ENCODE measurements at regions not wholly inside any gene's neighbourhood (a gene's known extent, or its start where the extent isn't known, plus 50 kb on each side); places are given as distances from the start of the nearest gene placed in this dataset.

DNA sequence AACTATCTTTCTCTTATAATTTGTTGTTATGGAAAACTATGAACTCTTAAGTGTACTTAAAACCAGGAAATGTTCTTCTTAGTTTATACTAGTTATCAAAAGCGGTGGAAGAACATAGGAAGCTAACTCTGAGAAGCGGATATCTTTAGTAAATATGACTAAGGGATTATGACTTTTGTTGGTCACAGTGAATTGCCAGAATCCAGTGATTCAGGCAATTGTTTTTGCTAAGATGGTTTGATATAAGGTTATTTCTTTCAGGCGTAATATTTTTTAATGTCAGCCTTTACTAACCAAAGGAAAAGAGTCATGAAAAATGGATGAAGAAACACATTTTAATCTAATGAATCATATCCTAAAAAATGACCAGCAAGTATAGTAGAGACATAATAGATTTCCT, 473.5 kb downstream of the FOXG1 start:
- TF ChIP-seq TEAD4 (IDR thresholded peaks at IDR 0.05), result no peak
- TF ChIP-seq NFIC (IDR thresholded peaks at IDR 0.05), result no peak
- TF ChIP-seq YY1 (IDR thresholded peaks at IDR 0.05; ENCODE audit: low read depth), result no peak
- no peak for TF ChIP-seq EGR1 (IDR thresholded peaks at IDR 0.05)
- TF ChIP-seq FOXM1 (IDR thresholded peaks at IDR 0.05; ENCODE audit: borderline replicate concordance, low read depth), result no peak
- TF ChIP-seq ZBTB7A (IDR thresholded peaks at IDR 0.05; ENCODE audit: low read depth), result no peak
- TF ChIP-seq, protein P1, sequence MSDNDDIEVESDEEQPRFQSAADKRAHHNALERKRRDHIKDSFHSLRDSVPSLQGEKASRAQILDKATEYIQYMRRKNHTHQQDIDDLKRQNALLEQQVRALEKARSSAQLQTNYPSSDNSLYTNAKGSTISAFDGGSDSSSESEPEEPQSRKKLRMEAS (IDR thresholded peaks at IDR 0.05), result no peak
- no peak for TF ChIP-seq USF1 (IDR thresholded peaks at IDR 0.05)
- no peak for TF ChIP-seq RAD21 (IDR thresholded peaks at IDR 0.05; ENCODE audit: low read depth)
- TF ChIP-seq CEBPB (IDR thresholded peaks at IDR 0.05), result no peak
- no peak for TF ChIP-seq TAF1 (IDR thresholded peaks at IDR 0.05; ENCODE audit: low read depth)
- TF ChIP-seq, protein P2, sequence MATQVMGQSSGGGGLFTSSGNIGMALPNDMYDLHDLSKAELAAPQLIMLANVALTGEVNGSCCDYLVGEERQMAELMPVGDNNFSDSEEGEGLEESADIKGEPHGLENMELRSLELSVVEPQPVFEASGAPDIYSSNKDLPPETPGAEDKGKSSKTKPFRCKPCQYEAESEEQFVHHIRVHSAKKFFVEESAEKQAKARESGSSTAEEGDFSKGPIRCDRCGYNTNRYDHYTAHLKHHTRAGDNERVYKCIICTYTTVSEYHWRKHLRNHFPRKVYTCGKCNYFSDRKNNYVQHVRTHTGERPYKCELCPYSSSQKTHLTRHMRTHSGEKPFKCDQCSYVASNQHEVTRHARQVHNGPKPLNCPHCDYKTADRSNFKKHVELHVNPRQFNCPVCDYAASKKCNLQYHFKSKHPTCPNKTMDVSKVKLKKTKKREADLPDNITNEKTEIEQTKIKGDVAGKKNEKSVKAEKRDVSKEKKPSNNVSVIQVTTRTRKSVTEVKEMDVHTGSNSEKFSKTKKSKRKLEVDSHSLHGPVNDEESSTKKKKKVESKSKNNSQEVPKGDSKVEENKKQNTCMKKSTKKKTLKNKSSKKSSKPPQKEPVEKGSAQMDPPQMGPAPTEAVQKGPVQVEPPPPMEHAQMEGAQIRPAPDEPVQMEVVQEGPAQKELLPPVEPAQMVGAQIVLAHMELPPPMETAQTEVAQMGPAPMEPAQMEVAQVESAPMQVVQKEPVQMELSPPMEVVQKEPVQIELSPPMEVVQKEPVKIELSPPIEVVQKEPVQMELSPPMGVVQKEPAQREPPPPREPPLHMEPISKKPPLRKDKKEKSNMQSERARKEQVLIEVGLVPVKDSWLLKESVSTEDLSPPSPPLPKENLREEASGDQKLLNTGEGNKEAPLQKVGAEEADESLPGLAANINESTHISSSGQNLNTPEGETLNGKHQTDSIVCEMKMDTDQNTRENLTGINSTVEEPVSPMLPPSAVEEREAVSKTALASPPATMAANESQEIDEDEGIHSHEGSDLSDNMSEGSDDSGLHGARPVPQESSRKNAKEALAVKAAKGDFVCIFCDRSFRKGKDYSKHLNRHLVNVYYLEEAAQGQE (IDR thresholded peaks at IDR 0.05; ENCODE audit: low read depth), result no peak
- no peak for TF ChIP-seq TCF12 (IDR thresholded peaks at IDR 0.05; ENCODE audit: low read depth)
- TF ChIP-seq EP300 (IDR thresholded peaks at IDR 0.05; ENCODE audit: borderline replicate concordance), result no peak
- no peak for TF ChIP-seq CREB1 (IDR thresholded peaks at IDR 0.05; ENCODE audit: low read depth)

DNA sequence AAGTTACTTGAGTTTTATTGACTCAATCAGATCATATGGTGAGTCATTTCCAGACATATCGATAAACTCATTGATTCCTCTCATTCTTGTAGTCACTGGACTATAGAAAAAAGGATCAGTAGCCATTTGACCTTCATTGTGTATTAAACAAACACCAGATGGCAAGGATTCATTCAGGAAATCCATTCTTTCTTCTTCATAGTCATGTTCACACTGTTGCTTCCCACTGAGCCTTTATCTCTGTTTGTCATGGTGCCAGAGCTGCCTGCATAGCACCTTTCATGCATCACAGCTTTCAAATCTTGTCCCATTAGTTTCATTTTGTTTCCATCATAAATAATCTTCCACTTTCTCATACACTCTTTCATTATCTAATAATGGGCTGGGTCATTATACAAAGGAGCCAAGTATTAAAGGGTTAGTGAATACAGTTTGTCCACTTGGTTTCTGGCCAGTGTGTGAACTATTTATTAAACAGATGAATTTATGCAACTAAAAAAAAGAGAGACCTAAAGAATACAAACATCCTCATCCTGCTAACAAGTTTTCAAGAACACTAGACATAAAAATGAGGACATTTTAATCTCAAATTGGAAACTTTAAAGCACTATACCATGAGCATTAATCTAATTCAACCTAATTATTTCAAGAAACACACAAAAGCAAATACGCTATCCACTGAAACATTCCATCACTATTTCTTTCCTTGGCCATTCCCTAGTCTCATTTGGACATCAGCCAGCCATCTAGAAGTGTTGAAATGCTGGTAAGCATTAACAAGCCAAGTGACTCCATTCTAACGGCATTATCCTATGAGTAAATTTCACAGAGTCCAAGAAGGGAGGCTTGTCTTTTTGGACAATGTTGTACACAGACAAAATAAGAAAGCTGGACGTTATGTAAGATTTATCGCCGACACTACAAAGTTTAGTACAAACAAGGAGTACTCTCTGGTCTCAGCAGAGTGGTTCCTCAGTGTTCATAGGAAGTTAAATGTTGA, 476.5 kb downstream of the FOXG1 start:
- TF ChIP-seq TCF12 (IDR thresholded peaks at IDR 0.05; ENCODE audit: low read depth) (no peak), NFIC (IDR thresholded peaks at IDR 0.05) (peak; percentile 43; the same call in 1 of the 2 replicates), FOXM1 (IDR thresholded peaks at IDR 0.05; ENCODE audit: borderline replicate concordance, low read depth) (no peak), USF1 (IDR thresholded peaks at IDR 0.05) (no peak), TEAD4 (IDR thresholded peaks at IDR 0.05) (no peak), EP300 (IDR thresholded peaks at IDR 0.05; ENCODE audit: borderline replicate concordance) (no peak)

DNA sequence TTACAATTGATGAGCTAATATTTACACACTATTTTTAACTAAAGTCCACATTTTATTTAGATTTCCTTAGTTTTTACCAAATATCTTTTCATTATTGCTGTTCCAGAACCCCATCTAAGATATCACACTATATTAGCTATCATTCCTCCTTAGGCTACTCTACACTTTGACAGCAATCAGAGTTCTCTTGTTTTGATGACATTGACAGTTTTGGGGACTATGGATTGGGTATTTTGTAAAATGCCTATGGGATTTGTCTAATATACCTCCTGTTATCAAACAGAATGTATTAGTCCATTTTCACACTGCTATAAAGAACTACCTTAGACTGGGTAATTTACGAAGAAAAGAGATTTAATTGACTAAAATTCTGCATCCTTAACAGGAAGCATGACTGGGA, 489.1 kb downstream of the FOXG1 start:
- TF ChIP-seq, protein P1 (IDR thresholded peaks at IDR 0.05), result no peak
- TF ChIP-seq USF1 (IDR thresholded peaks at IDR 0.05), result no peak

DNA sequence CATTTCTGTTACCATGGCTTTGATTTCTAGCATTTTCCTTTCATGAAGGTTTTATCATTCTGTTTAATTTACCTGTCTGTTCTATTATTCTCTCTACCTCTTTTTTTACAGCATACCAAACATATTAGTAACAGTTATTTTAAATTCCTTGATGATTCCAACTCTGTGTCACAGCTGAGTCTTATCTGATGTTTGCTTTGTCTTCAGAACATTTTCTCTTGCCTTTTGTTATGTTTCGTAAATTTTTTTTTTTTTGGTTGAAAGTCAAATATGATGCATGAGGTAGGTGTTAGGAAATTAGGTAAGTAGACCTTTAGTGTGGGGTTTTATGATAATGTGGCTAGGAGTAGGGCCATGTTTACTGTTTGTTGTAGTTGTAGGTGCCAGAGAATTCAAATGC, 496.4 kb downstream of the FOXG1 start:
- TF ChIP-seq RAD21 (IDR thresholded peaks at IDR 0.05; ENCODE audit: low read depth), result no peak
- TF ChIP-seq YY1 (IDR thresholded peaks at IDR 0.05; ENCODE audit: low read depth), result no peak

DNA sequence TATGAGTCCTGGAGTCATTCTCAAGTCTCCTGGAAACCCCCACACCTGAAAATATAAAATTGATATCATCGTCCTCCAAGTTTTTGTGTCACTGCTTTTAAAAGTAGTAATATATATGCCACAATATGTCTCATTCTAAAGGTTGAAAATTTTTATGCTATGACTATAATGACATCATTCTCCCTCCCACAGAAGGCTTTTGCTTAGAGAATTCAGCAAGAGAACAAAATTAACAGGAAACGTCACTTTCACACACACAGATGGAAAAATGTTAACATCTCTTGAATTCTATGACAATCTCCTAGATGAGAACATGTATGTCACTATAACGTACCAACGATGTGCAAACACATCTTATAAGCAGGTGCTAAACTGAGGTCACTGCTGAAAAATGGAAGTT, 498.3 kb downstream of the FOXG1 start:
- no peak for TF ChIP-seq EP300 (IDR thresholded peaks at IDR 0.05; ENCODE audit: borderline replicate concordance)
- TF ChIP-seq YY1 (IDR thresholded peaks at IDR 0.05; ENCODE audit: low read depth), result no peak
- no peak for TF ChIP-seq CREB1 (IDR thresholded peaks at IDR 0.05; ENCODE audit: low read depth)
- no peak for TF ChIP-seq FOXM1 (IDR thresholded peaks at IDR 0.05; ENCODE audit: borderline replicate concordance, low read depth)
- no peak for TF ChIP-seq TCF12 (IDR thresholded peaks at IDR 0.05; ENCODE audit: low read depth)
- TF ChIP-seq ZBTB7A (IDR thresholded peaks at IDR 0.05; ENCODE audit: low read depth), result no peak
- TF ChIP-seq NFIC (IDR thresholded peaks at IDR 0.05), result no peak
- no peak for TF ChIP-seq TAF1 (IDR thresholded peaks at IDR 0.05; ENCODE audit: low read depth)
- TF ChIP-seq, protein P2 (IDR thresholded peaks at IDR 0.05; ENCODE audit: low read depth), result no peak
- no peak for TF ChIP-seq RAD21 (IDR thresholded peaks at IDR 0.05; ENCODE audit: low read depth)
- TF ChIP-seq, protein P1 (IDR thresholded peaks at IDR 0.05), result no peak
- no peak for TF ChIP-seq CEBPB (IDR thresholded peaks at IDR 0.05)
- no peak for TF ChIP-seq USF1 (IDR thresholded peaks at IDR 0.05)
- TF ChIP-seq TEAD4 (IDR thresholded peaks at IDR 0.05), result no peak
